Liver (tissue), 7 donors: ENCODE measurements at regions not wholly inside any gene's neighbourhood (a gene's known extent, or its start where the extent isn't known, plus 50 kb on each side); places are given as distances from the start of the nearest gene placed in this dataset.

ENCODE experiments used
- DNase-seq: peaks from one replicate; pipeline ENCODE4 v3.0.0-alpha.2; 2017; ENCODE audit warnings: low spot score
- H3K27ac ChIP-seq, 2 donors: one replicate each; pipeline ENCODE4 v1.7.0; 2013; ENCODE audit warnings: inconsistent platforms in 2 of 2, low read length in 2 of 2, control low read depth in 1 of 2, low read depth in 1 of 2, mild to moderate bottlenecking in 1 of 2
- H3K27me3 ChIP-seq, 4 donors: one replicate each; pipeline versions ENCODE4 v1.6.1 to v1.7.0; 2013; ENCODE audit warnings: low read length in 3 of 4, inconsistent platforms in 1 of 4, mild to moderate bottlenecking in 1 of 4, moderate library complexity in 1 of 4; ENCODE audit not compliant: control insufficient read depth in 4 of 4, insufficient read depth in 4 of 4
- H3K36me3 ChIP-seq, 4 donors: one replicate each; pipeline versions ENCODE4 v1.6.1 to v1.7.0; 2013; ENCODE audit warnings: low read length in 3 of 4, mild to moderate bottlenecking in 3 of 4, low read depth in 1 of 4, moderate library complexity in 1 of 4; ENCODE audit not compliant: control insufficient read depth in 4 of 4, insufficient read depth in 3 of 4
- H3K4me1 ChIP-seq, 4 donors: one replicate each; pipeline versions ENCODE4 v1.6.1 to v1.7.0; 2013; ENCODE audit warnings: low read length in 3 of 4, mild to moderate bottlenecking in 3 of 4, moderate library complexity in 1 of 4; ENCODE audit not compliant: control insufficient read depth in 4 of 4, insufficient read depth in 4 of 4
- H3K4me3 ChIP-seq, 3 donors: one replicate each; pipeline versions ENCODE4 v1.6.1 to v1.7.0; 2013; ENCODE audit warnings: low read length in 3 of 3, control low read depth in 1 of 3, low read depth in 1 of 3, mild to moderate bottlenecking in 1 of 3
- H3K9ac ChIP-seq, 2 donors: one replicate each; pipeline ENCODE4 v1.7.0; 2013; ENCODE audit warnings: low read length in 2 of 2, mild to moderate bottlenecking in 2 of 2, moderate library complexity in 2 of 2, control low read depth in 1 of 2, low read depth in 1 of 2
- H3K9me3 ChIP-seq, 4 donors: one replicate each; pipeline versions ENCODE4 v1.6.1 to v1.7.0; 2013; ENCODE audit warnings: low read length in 3 of 4; ENCODE audit not compliant: control insufficient read depth in 4 of 4
- EGR1 ChIP-seq, 2 donors: IDR thresholded peaks; 2 replicates each; pipeline ENCODE4 v1.6.1; 2016 to 2018; ENCODE audit warnings: antibody characterized with exemption in 2 of 2, low read depth in 2 of 2
- FOXA2 ChIP-seq: IDR thresholded peaks from 2 replicates; pipeline ENCODE4 v1.6.1; 2016; ENCODE audit warnings: antibody characterized with exemption
- HNF4A ChIP-seq, 2 donors: conservative IDR thresholded peaks; 2 replicates each; pipeline ENCODE4 v1.6.1; 2016; ENCODE audit warnings: antibody characterized with exemption in 2 of 2, mild to moderate bottlenecking in 2 of 2
- JUND ChIP-seq, 2 donors: IDR thresholded peaks; 2 replicates each; pipeline ENCODE4 v1.6.1; 2016; ENCODE audit warnings: antibody characterized with exemption in 2 of 2
- NR2F2 ChIP-seq: IDR thresholded peaks from 2 replicates; pipeline ENCODE4 v1.6.1; 2016; ENCODE audit warnings: antibody characterized with exemption
- RAD21 ChIP-seq, 2 donors: IDR thresholded peaks; 2 replicates each; pipeline ENCODE4 v1.6.1; 2016; ENCODE audit warnings: antibody characterized with exemption in 2 of 2, mild to moderate bottlenecking in 2 of 2
- RXRA ChIP-seq, 2 donors: IDR thresholded peaks; 2 replicates each; pipeline ENCODE4 v1.6.1; 2017 to 2018; ENCODE audit warnings: antibody characterized with exemption in 2 of 2, mild to moderate bottlenecking in 1 of 2
- SP1 ChIP-seq: IDR thresholded peaks from 2 replicates; pipeline ENCODE4 v1.6.1; 2018; ENCODE audit warnings: antibody characterized with exemption, mild to moderate bottlenecking
- TAF1 ChIP-seq: conservative IDR thresholded peaks from 2 replicates; pipeline ENCODE4 v1.6.1; 2016; ENCODE audit warnings: antibody characterized with exemption, mild to moderate bottlenecking
- WGBS: extraction: QIAGEN DNeasy Blood & Tissue Kit; methylation state at CpG from one replicate; pipeline ENCODE4 v1.1.7; 2013; 5-methylcytosine and 5-hydroxymethylcytosine counted together
- TF ChIP-seq, protein P1 (sequence below): IDR thresholded peaks from 2 replicates; pipeline ENCODE4 v1.6.1; 2016; ENCODE audit warnings: antibody characterized with exemption, mild to moderate bottlenecking
- TF ChIP-seq, protein P2 (sequence below): IDR thresholded peaks from 2 replicates; pipeline ENCODE4 v1.6.1; 2016; ENCODE audit warnings: antibody characterized with exemption
- TF ChIP-seq, protein P3 (sequence below): IDR thresholded peaks from 2 replicates; pipeline ENCODE4 v1.6.1; 2016; ENCODE audit warnings: antibody characterized with exemption
- donor health status: healthy.
- donor health status: healthy.
- donor health status: healthy.
- donor health status: healthy.

DNA sequence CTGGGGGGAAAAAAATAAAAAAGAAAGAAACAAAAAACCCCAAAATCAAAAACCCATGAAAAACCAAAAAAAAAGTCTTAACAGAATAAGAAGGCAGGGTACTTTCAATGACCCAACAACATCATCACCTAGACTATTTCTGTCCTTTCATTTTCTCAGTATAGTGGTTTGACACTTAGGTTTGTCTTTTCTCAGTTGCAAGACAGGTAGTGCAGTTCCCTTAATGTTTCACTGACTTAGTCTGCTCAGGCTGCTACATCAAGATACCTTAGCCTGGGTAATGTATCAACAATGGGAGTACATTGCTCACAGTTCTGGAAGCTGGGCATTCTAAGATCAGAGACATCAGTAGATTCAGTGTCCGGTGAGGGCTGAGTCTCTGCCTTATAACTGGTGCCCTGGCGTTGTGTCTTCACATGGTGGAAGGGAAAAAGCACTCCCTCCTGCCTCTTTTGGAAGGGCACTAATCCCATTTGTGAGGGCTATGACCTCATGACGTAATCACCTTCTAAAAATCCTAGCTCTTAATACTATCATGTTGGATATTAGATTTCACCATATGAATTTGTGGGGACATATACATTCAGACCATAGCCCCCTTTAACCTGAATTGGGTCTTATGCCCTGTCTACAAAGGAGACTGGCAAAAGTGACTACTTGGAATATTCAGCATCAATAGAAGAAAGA lies 362.3 kb upstream of the RBFOX1 start:
- Histone ChIP-seq H3K27ac (no peak overlapping the region), H3K4me1 (peaks cover 0 to 2% (median 0%) of the 10 kb centered on the region in 4 donors), H3K4me3 (no peak overlapping the region), H3K27me3 (no peaks in the 10 kb centered on the region), H3K36me3 (no peaks in the 10 kb centered on the region), H3K9me3 (peaks cover 0 to 4% (median under 1%) of the 10 kb centered on the region in 4 donors), H3K9ac (no peak overlapping the region)
- 80% methylated on average over 3 of the region's 3 CpGs for WGBS
- DNase-seq: no peak
- no peak for TF ChIP-seq RAD21 (IDR thresholded peaks at IDR 0.05)
- no peak for TF ChIP-seq EGR1 (IDR thresholded peaks at IDR 0.05; ENCODE audit: low read depth in 2 of 2)
- no peak for TF ChIP-seq FOXA2
- TF ChIP-seq RXRA (IDR thresholded peaks at IDR 0.05): no peak
- TF ChIP-seq HNF4A (conservative IDR thresholded peaks at IDR 0.05): no peak
- no peak for TF ChIP-seq NR2F2
- TF ChIP-seq SP1: no peak
- no peak for TF ChIP-seq JUND (IDR thresholded peaks at IDR 0.05)
- TF ChIP-seq TAF1: no peak
- TF ChIP-seq, protein P1, sequence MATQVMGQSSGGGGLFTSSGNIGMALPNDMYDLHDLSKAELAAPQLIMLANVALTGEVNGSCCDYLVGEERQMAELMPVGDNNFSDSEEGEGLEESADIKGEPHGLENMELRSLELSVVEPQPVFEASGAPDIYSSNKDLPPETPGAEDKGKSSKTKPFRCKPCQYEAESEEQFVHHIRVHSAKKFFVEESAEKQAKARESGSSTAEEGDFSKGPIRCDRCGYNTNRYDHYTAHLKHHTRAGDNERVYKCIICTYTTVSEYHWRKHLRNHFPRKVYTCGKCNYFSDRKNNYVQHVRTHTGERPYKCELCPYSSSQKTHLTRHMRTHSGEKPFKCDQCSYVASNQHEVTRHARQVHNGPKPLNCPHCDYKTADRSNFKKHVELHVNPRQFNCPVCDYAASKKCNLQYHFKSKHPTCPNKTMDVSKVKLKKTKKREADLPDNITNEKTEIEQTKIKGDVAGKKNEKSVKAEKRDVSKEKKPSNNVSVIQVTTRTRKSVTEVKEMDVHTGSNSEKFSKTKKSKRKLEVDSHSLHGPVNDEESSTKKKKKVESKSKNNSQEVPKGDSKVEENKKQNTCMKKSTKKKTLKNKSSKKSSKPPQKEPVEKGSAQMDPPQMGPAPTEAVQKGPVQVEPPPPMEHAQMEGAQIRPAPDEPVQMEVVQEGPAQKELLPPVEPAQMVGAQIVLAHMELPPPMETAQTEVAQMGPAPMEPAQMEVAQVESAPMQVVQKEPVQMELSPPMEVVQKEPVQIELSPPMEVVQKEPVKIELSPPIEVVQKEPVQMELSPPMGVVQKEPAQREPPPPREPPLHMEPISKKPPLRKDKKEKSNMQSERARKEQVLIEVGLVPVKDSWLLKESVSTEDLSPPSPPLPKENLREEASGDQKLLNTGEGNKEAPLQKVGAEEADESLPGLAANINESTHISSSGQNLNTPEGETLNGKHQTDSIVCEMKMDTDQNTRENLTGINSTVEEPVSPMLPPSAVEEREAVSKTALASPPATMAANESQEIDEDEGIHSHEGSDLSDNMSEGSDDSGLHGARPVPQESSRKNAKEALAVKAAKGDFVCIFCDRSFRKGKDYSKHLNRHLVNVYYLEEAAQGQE: no peak
- TF ChIP-seq, protein P2, sequence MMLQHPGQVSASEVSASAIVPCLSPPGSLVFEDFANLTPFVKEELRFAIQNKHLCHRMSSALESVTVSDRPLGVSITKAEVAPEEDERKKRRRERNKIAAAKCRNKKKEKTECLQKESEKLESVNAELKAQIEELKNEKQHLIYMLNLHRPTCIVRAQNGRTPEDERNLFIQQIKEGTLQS: no peak

DNA sequence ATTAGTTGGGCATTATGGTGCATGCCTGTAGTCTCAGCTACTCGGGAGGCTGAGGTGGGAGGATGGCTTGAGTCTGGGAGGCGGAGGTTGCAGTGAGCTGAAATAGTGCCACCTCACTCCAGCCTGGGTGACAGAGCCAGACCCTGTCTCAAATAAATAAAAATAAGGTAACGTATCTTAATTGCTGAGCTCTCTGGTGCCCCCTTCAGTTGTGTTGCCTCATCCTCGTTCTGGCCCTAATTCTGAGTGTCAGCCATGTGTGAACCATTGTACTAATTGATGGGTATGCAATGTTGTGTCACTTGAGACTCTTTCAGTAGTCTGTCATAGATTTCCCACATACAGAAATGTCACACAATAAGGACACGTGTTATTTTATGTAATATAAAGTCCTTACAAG lies 363.1 kb upstream of the RBFOX1 start:
- TF ChIP-seq JUND (IDR thresholded peaks at IDR 0.05): no peak
- no peak overlapping the region for H3K9ac ChIP-seq
- no peaks in the 10 kb centered on the region for H3K27me3 ChIP-seq
- peaks cover 0 to 4% (median under 1%) of the 10 kb centered on the region in 4 donors for H3K9me3 ChIP-seq
- 67% methylated on average over 5 of the region's 5 CpGs for WGBS
- H3K4me3 ChIP-seq: no peak overlapping the region
- no peaks in the 10 kb centered on the region for H3K36me3 ChIP-seq
- peaks cover 0 to 2% (median 0%) of the 10 kb centered on the region in 4 donors for H3K4me1 ChIP-seq
- H3K27ac ChIP-seq: no peak overlapping the region
- no peak for DNase-seq

DNA sequence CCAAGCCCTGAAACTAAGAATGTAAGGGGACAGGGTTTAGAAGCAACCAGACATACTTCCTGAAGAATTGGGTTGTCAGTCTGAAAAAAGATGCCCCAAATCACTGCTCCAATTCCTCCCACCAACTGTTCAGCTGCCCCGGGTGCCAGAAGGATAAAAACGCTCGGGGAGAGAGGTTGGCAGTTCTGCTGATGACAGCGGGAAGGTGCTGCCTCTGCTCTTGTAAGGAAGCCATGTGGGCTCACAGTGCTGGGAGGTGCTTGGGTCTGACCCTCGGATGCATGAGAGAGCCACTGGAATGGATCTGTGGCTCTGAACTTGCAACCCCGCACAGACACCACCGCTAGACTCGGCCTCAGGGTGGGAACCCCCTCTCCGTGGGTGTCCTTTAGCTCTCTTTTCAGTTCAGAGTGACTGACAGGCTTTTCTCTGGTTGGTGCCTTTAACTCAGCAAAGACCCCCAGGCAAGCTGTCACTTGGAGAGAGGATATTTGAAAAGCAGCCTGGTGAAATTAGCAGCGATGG lies 364.8 kb upstream of the RBFOX1 start:
- no peak overlapping the region for H3K27ac ChIP-seq
- 54% methylated on average over 10 of the region's 10 CpGs for WGBS
- peaks cover 0 to 2% (median under 1%) of the 10 kb centered on the region in 4 donors for H3K9me3 ChIP-seq
- no peaks in the 10 kb centered on the region for H3K27me3 ChIP-seq
- H3K4me3 ChIP-seq: no peak overlapping the region
- TF ChIP-seq TAF1 (no peak), FOXA2 (no peak), EGR1 (IDR thresholded peaks at IDR 0.05; ENCODE audit: low read depth in 2 of 2) (no peak)
- TF ChIP-seq, protein P3, sequence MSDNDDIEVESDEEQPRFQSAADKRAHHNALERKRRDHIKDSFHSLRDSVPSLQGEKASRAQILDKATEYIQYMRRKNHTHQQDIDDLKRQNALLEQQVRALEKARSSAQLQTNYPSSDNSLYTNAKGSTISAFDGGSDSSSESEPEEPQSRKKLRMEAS: no peak
- no peak for DNase-seq
- no peaks in the 10 kb centered on the region for H3K4me1 ChIP-seq
- no peaks in the 10 kb centered on the region for H3K36me3 ChIP-seq
- no peak overlapping the region for H3K9ac ChIP-seq
